OCI-LY1 (cell line): ENCODE measurements at regions not wholly inside any gene's neighbourhood (a gene's known extent, or its start where the extent isn't known, plus 50 kb on each side); places are given as distances from the start of the nearest gene placed in this dataset.

Experiments
- H2AFZ ChIP-seq: fragments of 200-600 bp; sonication (generic), shearing (Covaris generic); 2 replicates; pipeline ENCODE4 v1.6.0; 2014; ENCODE audit warnings: antibody characterized with exemption, mild to moderate bottlenecking, low read length
- H3F3A ChIP-seq: fragments of 200-600 bp; sonication (generic), shearing (Covaris generic); 2 replicates; pipeline ENCODE4 v1.6.0; 2014; ENCODE audit warnings: mild to moderate bottlenecking, antibody characterized with exemption, low read length, moderate library complexity; ENCODE audit not compliant: insufficient read depth
- H3K27ac ChIP-seq: fragments of 200-600 bp; sonication (generic); 2 replicates; pipeline ENCODE4 v1.5.1; 2014; ENCODE audit warnings: low read length, mixed run types, mild to moderate bottlenecking, low read depth; ENCODE audit not compliant: poor library complexity, severe bottlenecking
- H3K27me3 ChIP-seq: fragments of 200-600 bp; sonication (generic); 2 replicates; pipeline ENCODE4 v1.6.0; 2014; ENCODE audit warnings: antibody characterized with exemption, mild to moderate bottlenecking, low read length, moderate library complexity; ENCODE audit not compliant: insufficient read depth
- H3K36me3 ChIP-seq: fragments of 200-600 bp; sonication (generic); 2 replicates; pipeline ENCODE4 v1.6.1; 2014; ENCODE audit warnings: mild to moderate bottlenecking, antibody characterized with exemption, low read length, moderate library complexity, mixed read lengths; ENCODE audit not compliant: insufficient read depth
- H3K4me1 ChIP-seq: fragments of 200-600 bp; sonication (generic); 2 replicates; pipeline ENCODE4 v1.5.1; 2014; ENCODE audit warnings: mild to moderate bottlenecking, low read length, moderate library complexity; ENCODE audit not compliant: insufficient read depth, severe bottlenecking
- H3K4me2 ChIP-seq: fragments of 200-600 bp; sonication (generic), shearing (Covaris generic); 2 replicates; pipeline ENCODE4 v1.6.1; 2014; ENCODE audit warnings: low read length
- H3K4me3 ChIP-seq: fragments of 200-600 bp; sonication (generic); 2 replicates; pipeline ENCODE4 v1.5.1; 2014; ENCODE audit warnings: low read length, low read depth, mild to moderate bottlenecking, mixed read lengths; ENCODE audit not compliant: poor library complexity, severe bottlenecking
- H3K79me2 ChIP-seq: fragments of 200-600 bp; shearing (Covaris generic); 2 replicates; pipeline ENCODE4 v1.6.1; 2016; ENCODE audit warnings: mixed run types, low read length, mixed read lengths; ENCODE audit not compliant: insufficient read depth
- H3K9ac ChIP-seq: fragments of 200-600 bp; sonication (generic), shearing (Covaris generic); 2 replicates; pipeline ENCODE4 v1.6.1; 2014; ENCODE audit warnings: mild to moderate bottlenecking, low read length, mixed read lengths
- H3K9me2 ChIP-seq: fragments of 200-600 bp; sonication (generic), shearing (Covaris generic); 2 replicates; pipeline ENCODE4 v1.6.1; 2014; ENCODE audit warnings: low read depth, mild to moderate bottlenecking, low read length, mixed read lengths
- H3K9me3 ChIP-seq: fragments of 200-600 bp; shearing (Covaris generic); 2 replicates; pipeline ENCODE4 v1.6.1; 2014; ENCODE audit warnings: low read length, mixed read lengths
- H4K20me1 ChIP-seq: fragments of 200-600 bp; sonication (generic), shearing (Covaris generic); 2 replicates; pipeline ENCODE4 v1.6.0; 2016; ENCODE audit warnings: mild to moderate bottlenecking, low read length; ENCODE audit not compliant: insufficient read depth
- CTCF ChIP-seq: fragments of 200-600 bp; sonication (generic), shearing (Covaris generic); IDR thresholded peaks from 2 replicates; pipeline ENCODE4 v1.5.1; 2017; ENCODE audit warnings: mild to moderate bottlenecking, antibody characterized with exemption, low read length, moderate library complexity, mixed read lengths
- EZH2 ChIP-seq: fragments of 200-600 bp; sonication (generic), shearing (Covaris generic); IDR thresholded peaks from 2 replicates; pipeline ENCODE4 v1.8.0; 2017; ENCODE audit warnings: borderline replicate concordance, mixed run types, mild to moderate bottlenecking, antibody characterized with exemption, low read length, moderate library complexity, mixed read lengths

- H2AFZ ChIP-seq = no peak overlapping the region
- H3K27ac ChIP-seq = no peak overlapping the region
- H4K20me1 ChIP-seq = no peaks in the 10 kb centered on the region
- no peak overlapping the region for H3K4me3 ChIP-seq
- no peak for TF ChIP-seq EZH2
- no peak for TF ChIP-seq CTCF
- H3K4me2 ChIP-seq = no peak overlapping the region
- no peaks in the 10 kb centered on the region for H3K4me1 ChIP-seq
- no peaks in the 10 kb centered on the region for H3K36me3 ChIP-seq
- H3K9me2 ChIP-seq = no peaks in the 10 kb centered on the region
- no peaks in the 10 kb centered on the region for H3K27me3 ChIP-seq
- H3K9ac ChIP-seq = no peak overlapping the region
- H3K9me3 ChIP-seq = no peaks in the 10 kb centered on the region
- H3F3A ChIP-seq = no peaks in the 10 kb centered on the region
- H3K79me2 ChIP-seq = no peaks in the 10 kb centered on the region
Measured at GRCh38 chr1:78410643-78411042, 80.1 kb upstream of the PTGFR start.

- Histone ChIP-seq H4K20me1 (no peaks in the 10 kb centered on the region), H3K9ac (no peak overlapping the region), H3K36me3 (no peaks in the 10 kb centered on the region), H2AFZ (no peak overlapping the region), H3K4me2 (no peak overlapping the region), H3K27ac (no peak overlapping the region), H3K4me1 (no peaks in the 10 kb centered on the region), H3K4me3 (no peak overlapping the region), H3K9me3 (no peaks in the 10 kb centered on the region), H3F3A (no peaks in the 10 kb centered on the region), H3K9me2 (no peaks in the 10 kb centered on the region), H3K79me2 (no peaks in the 10 kb centered on the region), H3K27me3 (no peaks in the 10 kb centered on the region)
- no peak for TF ChIP-seq CTCF
- TF ChIP-seq EZH2 = no peak
Measured at GRCh38 chr1:78411707-78412106, 79.1 kb upstream of the PTGFR start.

GRCh38 chr1:78415165-78415564 is 75.6 kb upstream of the PTGFR start:
- no peaks in the 10 kb centered on the region for H4K20me1 ChIP-seq
- no peaks in the 10 kb centered on the region for H3K79me2 ChIP-seq
- H3F3A ChIP-seq = no peaks in the 10 kb centered on the region
- H3K9ac ChIP-seq = no peak overlapping the region
- H3K27ac ChIP-seq = no peak overlapping the region
- H3K9me2 ChIP-seq = no peaks in the 10 kb centered on the region; the same call in 1 of the 2 replicates
- H3K27me3 ChIP-seq = no peaks in the 10 kb centered on the region
- no peaks in the 10 kb centered on the region for H3K4me1 ChIP-seq
- H3K4me3 ChIP-seq = no peak overlapping the region
- no peaks in the 10 kb centered on the region for H3K36me3 ChIP-seq
- no peaks in the 10 kb centered on the region for H3K9me3 ChIP-seq
- TF ChIP-seq CTCF (no peak), EZH2 (no peak)
- H2AFZ ChIP-seq = no peak overlapping the region
- no peak overlapping the region for H3K4me2 ChIP-seq
